Astrocyte (in vitro differentiated cells and primary cell): ENCODE measurements at regions not wholly inside any gene's neighbourhood (a gene's known extent, or its start where the extent isn't known, plus 50 kb on each side); places are given as distances from the start of the nearest gene placed in this dataset.

Experiments
- CTCF ChIP-seq: IDR thresholded peaks from 2 replicates; pipeline ENCODE4 v1.5.1; 2011; ENCODE audit warnings: low read depth, mild to moderate bottlenecking, inconsistent platforms, low read length, moderate library complexity; ENCODE audit not compliant: insufficient read depth
- EZH2 ChIP-seq: IDR thresholded peaks from 2 replicates; pipeline ENCODE4 v1.6.1; 2012; ENCODE audit warnings: mild to moderate bottlenecking, low read length, inconsistent platforms; ENCODE audit not compliant: insufficient read depth

GRCh38 chr19:31179471-31179852 lies 169.8 kb downstream of the TSHZ3 start:
- TF ChIP-seq CTCF (no peak), EZH2 (no peak)
